ENCODE measurements at regions not wholly inside any gene's neighbourhood (a gene's known extent, or its start where the extent isn't known, plus 50 kb on each side); places are given as distances from the start of the nearest gene placed in this dataset.

- no peaks in the 10 kb centered on the region for H3K27me3 ChIP-seq (ENCODE audit: control insufficient read depth, low read length)
- no peaks in the 10 kb centered on the region for H3K4me1 ChIP-seq (ENCODE audit: control insufficient read depth, low read length)
- H3K79me2 ChIP-seq (ENCODE audit: control insufficient read depth, low read length): no peaks in the 10 kb centered on the region
Measured at GRCh38 chr20:12276011-12276673, 358.4 kb downstream of the BTBD3 start.

GRCh38 chr20:12287575-12287974, 369.9 kb downstream of the BTBD3 start:
- H3K9me2 ChIP-seq (replicated peaks; ENCODE audit: control insufficient read depth, low read length): no peaks in the 10 kb centered on the region
- H3K36me3 ChIP-seq (ENCODE audit: control insufficient read depth, low read length): no peaks in the 10 kb centered on the region
- H3K4me1 ChIP-seq (ENCODE audit: control insufficient read depth, low read length): no peaks in the 10 kb centered on the region
- no peak overlapping the region for H3K4me2 ChIP-seq (ENCODE audit: low read length)
- no peaks in the 10 kb centered on the region for H3K27me3 ChIP-seq (ENCODE audit: control insufficient read depth, low read length)
- H3K27ac ChIP-seq (ENCODE audit: low read depth, low read length): no peak overlapping the region
- no peaks in the 10 kb centered on the region for H3K9me3 ChIP-seq (ENCODE audit: control insufficient read depth, insufficient read depth, low read length)
- TF ChIP-seq EZH2phosphoT487 (IDR thresholded peaks at IDR 0.05; ENCODE audit: borderline replicate concordance, low read length): no peak
- no peaks in the 10 kb centered on the region for H3F3A ChIP-seq (ENCODE audit: control insufficient read depth, insufficient read depth)
- H3K4me3 ChIP-seq (ENCODE audit: low read length): no peak overlapping the region
- no peaks in the 10 kb centered on the region for H4K20me1 ChIP-seq (ENCODE audit: control insufficient read depth, insufficient read depth, low read depth, low read length)
- no peaks in the 10 kb centered on the region for H3K79me2 ChIP-seq (ENCODE audit: control insufficient read depth, low read length)

More at GRCh38 chr20:12276011-12276673, 358.4 kb downstream of the BTBD3 start:
- no peak overlapping the region for H3K4me3 ChIP-seq (ENCODE audit: low read length)
- no peaks in the 10 kb centered on the region for H3K9me2 ChIP-seq (replicated peaks; ENCODE audit: control insufficient read depth, low read length)
- no peaks in the 10 kb centered on the region for H4K20me1 ChIP-seq (ENCODE audit: control insufficient read depth, insufficient read depth, low read depth, low read length)
- H3K36me3 ChIP-seq (ENCODE audit: control insufficient read depth, low read length): no peaks in the 10 kb centered on the region
- H3F3A ChIP-seq (ENCODE audit: control insufficient read depth, insufficient read depth): no peaks in the 10 kb centered on the region
- no peak overlapping the region for H3K27ac ChIP-seq (ENCODE audit: low read depth, low read length)
- TF ChIP-seq EZH2phosphoT487 (IDR thresholded peaks at IDR 0.05; ENCODE audit: borderline replicate concordance, low read length): no peak
- no peak for TF ChIP-seq CTCF (IDR thresholded peaks at IDR 0.05; ENCODE audit: low read depth, low read length, poor library complexity, severe bottlenecking)
- no peak overlapping the region for H3K4me2 ChIP-seq (ENCODE audit: low read length)
- no peaks in the 10 kb centered on the region for H3K9me3 ChIP-seq (ENCODE audit: control insufficient read depth, insufficient read depth, low read length)

GRCh38 chr20:12289465-12289864, 371.8 kb downstream of the BTBD3 start:
- no peaks in the 10 kb centered on the region for H3K9me2 ChIP-seq (replicated peaks; ENCODE audit: control insufficient read depth, low read length)

More at GRCh38 chr20:12289465-12289864, 371.8 kb downstream of the BTBD3 start:
- Histone ChIP-seq H3K27me3 (ENCODE audit: control insufficient read depth, low read length) (no peaks in the 10 kb centered on the region), H3F3A (ENCODE audit: control insufficient read depth, insufficient read depth) (no peaks in the 10 kb centered on the region), H3K9me3 (ENCODE audit: control insufficient read depth, insufficient read depth, low read length) (no peaks in the 10 kb centered on the region), H3K27ac (ENCODE audit: low read depth, low read length) (no peak overlapping the region), H3K36me3 (ENCODE audit: control insufficient read depth, low read length) (no peaks in the 10 kb centered on the region), H3K4me1 (ENCODE audit: control insufficient read depth, low read length) (no peaks in the 10 kb centered on the region), H3K79me2 (ENCODE audit: control insufficient read depth, low read length) (no peaks in the 10 kb centered on the region), H3K4me2 (ENCODE audit: low read length) (no peak overlapping the region), H4K20me1 (ENCODE audit: control insufficient read depth, insufficient read depth, low read depth, low read length) (no peaks in the 10 kb centered on the region), H3K4me3 (ENCODE audit: low read length) (no peak overlapping the region)
- TF ChIP-seq EZH2phosphoT487 (IDR thresholded peaks at IDR 0.05; ENCODE audit: borderline replicate concordance, low read length) (no peak), CTCF (IDR thresholded peaks at IDR 0.05; ENCODE audit: low read depth, low read length, poor library complexity, severe bottlenecking) (no peak)

Measured in DOHH2 (cell line).